ENCODE measurements at regions not wholly inside any gene's neighbourhood (a gene's known extent, or its start where the extent isn't known, plus 50 kb on each side); places are given as distances from the start of the nearest gene placed in this dataset.

DNA sequence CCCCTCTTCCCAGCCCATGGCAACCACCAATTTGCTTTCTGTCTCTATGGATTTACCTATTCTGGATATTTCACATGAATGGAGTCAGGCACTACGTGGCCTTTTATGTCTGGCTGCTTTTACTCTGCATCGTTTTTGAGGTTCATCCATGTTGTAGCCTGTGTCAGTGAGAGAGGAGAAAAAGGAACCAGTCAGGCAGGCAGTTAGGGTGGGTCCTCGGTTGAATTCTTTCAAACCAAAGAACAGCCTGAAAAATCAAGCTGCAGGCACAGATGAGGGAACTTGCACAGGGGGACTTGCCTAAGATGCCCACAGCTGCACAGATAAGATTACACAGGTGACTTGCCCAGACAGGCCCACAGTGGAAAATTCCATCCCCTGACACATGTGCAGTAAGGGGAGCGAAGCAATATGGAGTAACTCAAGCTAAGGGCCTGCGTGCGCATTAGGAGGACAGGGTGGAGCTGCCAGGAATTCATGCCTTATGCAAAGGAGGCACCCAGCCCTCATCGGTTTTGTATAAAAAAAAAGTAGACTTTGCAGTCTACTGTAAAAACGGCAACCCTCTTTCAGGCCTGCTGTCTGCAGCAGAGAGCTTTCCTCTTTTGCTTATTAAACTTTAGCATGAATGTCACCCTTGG is 152.4 kb upstream of the RFLNA start:
- Histone ChIP-seq H3K36me3 (no peaks in the 10 kb centered on the region), H3K9me3 (no peaks in the 10 kb centered on the region), H3K27ac (no peak overlapping the region), H3K4me1 (no peaks in the 10 kb centered on the region), H3K27me3 (no peaks in the 10 kb centered on the region), H3K4me3 (no peak overlapping the region)
- ATAC-seq (no peak), DNase-seq (no peak)
- WGBS (ENCODE audit: insufficient coverage, low coverage, low lambda C conversion rate, missing lambda C conversion rate), result 87% methylated on average over 6 of the region's 8 CpGs
- intact Hi-C loops (cut with DNase I), result no loop called here
- TF ChIP-seq CTCF (IDR thresholded peaks at IDR 0.05), result no peak
- TF ChIP-seq POLR2A (IDR thresholded peaks at IDR 0.05), result no peak

- H3K36me3 ChIP-seq, result no peaks in the 10 kb centered on the region
- no peaks in the 10 kb centered on the region for H3K9me3 ChIP-seq
- DNase-seq (no peak), ATAC-seq (no peak)
- H3K4me3 ChIP-seq, result no peak overlapping the region
- H3K27me3 ChIP-seq, result no peaks in the 10 kb centered on the region
- intact Hi-C loops (cut with DNase I), result no loop called here
- no peaks in the 10 kb centered on the region for H3K4me1 ChIP-seq
- no peak overlapping the region for H3K27ac ChIP-seq
- WGBS (ENCODE audit: insufficient coverage, low coverage, low lambda C conversion rate, missing lambda C conversion rate), result 41% methylated on average over 3 of the region's 5 CpGs
- TF ChIP-seq POLR2A (IDR thresholded peaks at IDR 0.05), result no peak
- TF ChIP-seq CTCF (IDR thresholded peaks at IDR 0.05), result no peak
These were observed 151.2 kb upstream of the RFLNA start for GRCh38 chr12:124143726-124144125.

DNA sequence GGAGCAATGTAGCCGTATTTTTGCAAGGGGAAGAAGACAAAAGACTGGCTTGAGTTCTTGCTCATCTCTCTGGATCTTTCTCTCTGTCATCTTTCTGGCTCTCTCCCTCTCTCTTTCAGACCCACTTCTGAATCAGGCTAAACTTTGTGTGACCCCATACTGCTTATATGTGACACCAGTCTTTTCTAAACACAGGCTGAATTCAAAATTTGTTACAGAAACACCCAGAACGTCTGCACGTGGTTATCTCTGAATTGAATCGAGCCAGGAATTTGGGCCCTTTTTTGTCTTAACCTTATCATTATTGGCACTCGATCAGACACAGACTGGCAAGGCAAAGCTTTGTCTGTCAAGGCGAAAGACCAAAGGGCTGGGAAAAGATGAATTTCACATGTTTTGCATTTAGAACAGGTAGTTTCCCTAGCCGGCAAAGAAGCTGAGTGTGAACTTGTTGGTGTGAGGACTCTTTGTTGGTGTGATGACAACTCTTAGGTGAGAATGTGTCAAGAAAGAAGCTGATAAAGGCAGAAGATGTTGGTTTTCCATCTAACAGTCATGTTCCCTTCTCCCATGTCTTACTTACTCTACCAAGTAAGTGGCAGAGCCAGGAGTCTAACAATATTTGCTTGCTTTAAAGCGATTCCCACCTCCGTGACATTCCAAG is 150.2 kb upstream of the RFLNA start:
- H3K27me3 ChIP-seq, result no peaks in the 10 kb centered on the region
- 74% methylated on average over 9 of the region's 9 CpGs for WGBS (ENCODE audit: insufficient coverage, low coverage, low lambda C conversion rate, missing lambda C conversion rate)
- no peak for ATAC-seq
- no peaks in the 10 kb centered on the region for H3K9me3 ChIP-seq
- intact Hi-C loops (cut with DNase I), result no loop called here
- H3K4me1 ChIP-seq, result no peaks in the 10 kb centered on the region
- no peaks in the 10 kb centered on the region for H3K36me3 ChIP-seq
- TF ChIP-seq CTCF (IDR thresholded peaks at IDR 0.05) (no peak), POLR2A (IDR thresholded peaks at IDR 0.05) (no peak)
- no peak for DNase-seq
- no peak overlapping the region for H3K27ac ChIP-seq
- H3K4me3 ChIP-seq, result no peak overlapping the region

DNA sequence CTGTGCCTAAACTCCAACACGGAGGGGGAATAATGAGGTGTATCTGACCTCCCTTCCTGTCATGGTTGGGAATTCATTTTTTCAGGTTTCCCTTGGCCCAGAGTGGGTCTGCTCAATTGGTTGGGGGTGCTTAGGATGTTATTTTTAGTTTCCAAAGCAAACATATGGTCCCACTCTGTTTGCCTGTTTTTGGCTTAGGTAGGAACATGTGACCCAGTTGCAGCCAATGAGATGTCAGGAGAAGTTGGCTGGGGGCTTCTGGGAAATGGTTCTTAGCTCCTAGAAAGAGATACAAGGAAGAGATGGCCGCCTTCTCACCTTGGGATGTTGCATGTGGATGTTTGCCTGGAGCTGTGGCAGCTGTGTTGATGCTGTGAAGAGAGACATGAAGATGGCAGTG is 147.9 kb upstream of the RFLNA start:
- Histone ChIP-seq H3K36me3 (no peaks in the 10 kb centered on the region), H3K27ac (no peak overlapping the region), H3K4me3 (no peak overlapping the region), H3K4me1 (no peaks in the 10 kb centered on the region), H3K9me3 (no peaks in the 10 kb centered on the region), H3K27me3 (no peaks in the 10 kb centered on the region)
- 89% methylated on average over 2 of the region's 2 CpGs for WGBS (ENCODE audit: insufficient coverage, low coverage, low lambda C conversion rate, missing lambda C conversion rate)
- DNase-seq (no peak), ATAC-seq (no peak)
- TF ChIP-seq CTCF (IDR thresholded peaks at IDR 0.05) (no peak), POLR2A (IDR thresholded peaks at IDR 0.05) (no peak)
- intact Hi-C loops (cut with DNase I), result no loop called here
